Forelimb muscle (tissue), 1 donor: ENCODE measurements at regions not wholly inside any gene's neighbourhood (a gene's known extent, or its start where the extent isn't known, plus 50 kb on each side); places are given as distances from the start of the nearest gene placed in this dataset.

Experiments used
- DNase-seq: peaks from one replicate; pipeline ENCODE4 v3.0.0-alpha.2; 2013; ENCODE audit warnings: low read depth

DNA sequence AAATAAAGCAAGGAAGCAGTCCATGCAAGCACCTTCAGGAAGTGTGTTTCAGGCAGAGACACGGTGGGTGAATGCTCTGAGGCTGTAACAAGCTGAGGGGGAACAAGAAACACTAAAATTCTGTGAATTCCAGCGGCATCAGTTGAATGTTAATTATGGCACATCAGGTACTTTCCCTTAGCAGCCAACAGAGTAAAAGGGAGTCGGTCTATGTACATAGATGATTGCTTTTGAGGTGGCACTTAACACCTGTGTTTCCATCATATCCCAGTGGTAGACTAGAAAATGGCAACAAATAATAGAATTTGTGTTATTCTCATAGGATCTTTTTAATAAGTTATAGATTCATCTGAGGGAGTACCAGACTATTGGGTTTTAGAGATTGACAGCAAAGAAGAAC is 481.0 kb upstream of the KLF6 start:
- no peak for DNase-seq

GRCh38 chr10:4264209-4264865 is 479.3 kb upstream of the KLF6 start:
- no peak for DNase-seq

- DNase-seq, result no peak
Measured at GRCh38 chr10:4263601-4263921, 478.6 kb upstream of the KLF6 start.

- no peak for DNase-seq
Measured at GRCh38 chr10:4262870-4263600, 478.0 kb upstream of the KLF6 start.

DNA sequence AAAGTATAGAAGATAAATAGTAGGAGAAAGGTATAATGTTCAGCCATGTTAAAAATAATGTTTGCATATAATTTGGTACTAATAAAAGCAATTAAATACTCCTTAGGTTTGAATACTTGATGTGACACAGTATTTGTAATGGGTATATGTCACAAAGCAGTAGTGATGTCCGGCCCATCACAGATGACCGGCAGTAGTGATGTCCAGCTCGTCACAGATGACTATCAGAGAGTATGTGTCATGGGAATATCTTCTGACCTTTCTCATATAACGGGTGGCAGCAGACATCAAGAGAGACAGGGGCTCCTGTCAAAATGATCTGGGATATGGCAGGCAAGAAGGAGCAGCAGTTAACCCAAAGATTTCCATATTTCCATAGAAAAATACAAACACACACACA is 477.4 kb upstream of the KLF6 start:
- DNase-seq, result no peak

DNA sequence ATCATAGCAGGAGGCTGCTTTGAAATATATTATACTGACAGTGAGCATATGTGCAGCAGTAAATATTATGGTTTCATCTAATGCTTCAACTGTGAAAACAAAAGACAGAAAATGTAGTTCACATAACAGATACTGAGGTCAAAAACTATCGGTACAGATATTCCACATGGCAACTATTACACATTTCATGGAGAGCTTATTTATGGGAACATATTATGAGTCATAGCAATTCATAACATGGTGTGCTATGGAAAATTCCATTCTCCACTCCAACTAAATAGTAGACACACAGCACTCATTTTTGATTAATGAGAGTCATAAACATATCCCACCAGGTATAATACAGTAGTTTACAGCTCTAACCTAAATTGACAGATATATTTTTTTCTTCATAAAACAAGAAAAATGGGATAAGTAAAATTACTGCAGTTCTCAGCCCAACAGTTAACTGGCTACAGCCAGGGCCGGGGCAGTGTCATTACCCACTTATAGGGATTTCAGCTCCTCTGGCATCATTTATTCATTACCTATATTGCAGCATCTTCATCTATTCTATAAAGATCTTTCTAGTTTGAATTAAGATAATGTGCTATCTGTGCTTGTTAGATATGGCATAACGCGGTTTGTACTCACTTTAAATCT is 475.6 kb upstream of the KLF6 start:
- DNase-seq, result no peak

DNA sequence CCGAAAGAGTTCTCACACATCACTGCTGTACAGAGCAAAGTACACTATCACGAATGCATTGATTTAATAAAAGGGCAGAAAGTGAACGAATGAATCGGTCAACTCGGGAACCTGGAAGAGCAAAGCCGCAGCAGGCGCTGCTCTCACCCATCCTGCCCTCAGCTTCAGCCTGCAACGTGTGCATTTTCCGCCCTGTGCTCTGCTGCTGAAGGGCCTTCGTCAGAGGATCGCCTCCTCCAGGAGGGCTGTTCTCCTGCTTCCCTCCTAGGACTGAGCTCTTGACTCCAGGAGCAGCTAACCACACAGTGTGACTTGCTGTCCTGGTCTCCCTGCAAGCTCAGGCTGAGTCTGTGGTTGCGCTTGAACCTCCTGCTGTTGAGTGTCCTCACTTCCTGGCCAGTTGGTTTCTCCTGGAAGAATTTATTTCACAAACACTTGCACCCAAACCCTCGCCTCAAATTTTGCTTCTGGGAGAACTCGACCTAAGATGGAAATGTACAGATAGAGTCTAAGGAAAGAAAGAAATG is 473.0 kb upstream of the KLF6 start:
- no peak for DNase-seq

DNA sequence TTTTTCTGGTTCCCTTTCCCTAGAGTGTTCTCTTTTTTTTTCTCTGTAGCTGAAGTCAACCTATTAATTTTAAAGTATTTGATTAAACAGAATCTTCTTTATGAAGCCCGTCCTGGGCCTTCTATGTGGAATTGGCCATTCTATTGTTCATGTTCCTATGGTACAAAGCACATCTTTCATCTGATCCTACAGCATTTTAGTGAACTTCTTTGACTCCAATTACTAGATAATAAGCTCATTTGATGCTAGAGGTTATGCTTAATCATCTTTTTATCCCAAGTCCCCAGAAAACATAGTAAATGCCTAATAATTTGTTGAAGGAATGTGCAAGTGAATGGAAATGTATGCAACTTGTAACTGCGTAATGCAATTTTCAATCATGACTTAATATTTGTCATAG is 472.0 kb upstream of the KLF6 start:
- no peak for DNase-seq

- no peak for DNase-seq
Measured at GRCh38 chr10:4255751-4256150, 470.7 kb upstream of the KLF6 start.

DNA sequence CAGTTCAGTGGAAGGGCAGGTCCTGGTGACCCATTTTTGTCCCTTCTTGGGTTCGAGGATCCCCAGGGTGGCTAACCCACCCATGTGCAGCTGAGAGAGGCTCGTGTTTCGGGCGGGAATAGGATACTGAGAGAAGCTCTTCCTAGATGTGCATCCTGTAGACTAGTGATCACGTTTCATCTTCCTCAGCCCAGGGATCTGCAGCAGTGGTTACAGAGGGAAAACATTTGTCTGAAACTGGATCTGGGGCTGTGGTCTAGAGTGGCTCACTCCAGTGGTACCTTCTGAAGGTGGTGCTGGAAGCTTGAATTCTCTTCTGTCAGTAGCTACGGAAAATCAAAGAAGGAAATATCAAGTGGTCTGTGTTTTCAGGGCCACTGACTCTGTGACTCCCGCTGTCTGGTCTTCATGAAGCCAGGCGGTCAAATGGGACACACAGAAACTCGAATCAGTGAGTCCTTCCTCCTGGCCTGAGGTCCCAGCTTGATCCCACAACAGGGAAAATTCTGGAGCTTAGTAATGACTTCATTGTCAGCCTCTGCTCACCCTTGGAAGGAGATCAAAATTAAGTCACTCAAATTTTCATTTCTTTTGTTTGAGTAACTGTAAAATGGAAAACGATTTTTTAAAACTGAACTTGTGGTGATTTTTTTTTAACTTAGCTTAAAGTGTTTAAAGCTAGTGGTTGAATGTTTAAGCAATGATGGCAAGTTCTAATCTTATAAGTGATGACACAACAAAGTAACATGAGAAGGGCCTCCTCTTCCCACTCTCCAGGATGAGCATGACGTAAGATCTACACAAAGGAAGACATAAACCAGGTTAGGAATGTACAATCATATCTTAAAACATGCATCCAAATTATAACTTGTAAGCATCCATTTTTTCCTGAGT is 469.3 kb upstream of the KLF6 start:
- DNase-seq, result no peak

GRCh38 chr10:4252701-4253100 is 467.7 kb upstream of the KLF6 start:
- no peak for DNase-seq

- no peak for DNase-seq
Measured at GRCh38 chr10:4250587-4250887, 465.5 kb upstream of the KLF6 start.

- no peak for DNase-seq
Measured at GRCh38 chr10:4249841-4250586, 465.0 kb upstream of the KLF6 start.

DNA sequence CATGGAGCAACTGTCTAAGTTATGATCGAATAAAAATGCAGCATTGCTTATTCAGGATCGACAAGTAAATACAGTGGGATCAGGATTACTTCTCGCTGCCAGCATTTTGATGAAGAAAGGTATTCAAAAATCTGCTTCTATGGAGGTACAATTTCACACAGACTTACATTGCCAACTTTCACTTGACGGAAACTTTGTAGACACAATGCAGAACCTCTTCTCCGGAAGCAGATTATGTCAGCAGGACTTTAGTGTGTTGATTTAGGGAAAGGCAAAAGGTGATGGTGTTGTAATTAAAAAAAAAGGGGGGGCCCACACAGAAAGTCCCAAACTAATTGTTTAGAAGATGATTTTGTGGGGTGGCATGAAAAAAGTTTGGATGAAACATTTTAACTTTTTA is 462.4 kb upstream of the KLF6 start:
- DNase-seq, result no peak

- DNase-seq, result no peak
Measured at GRCh38 chr10:4246881-4247358, 461.9 kb upstream of the KLF6 start.

DNA sequence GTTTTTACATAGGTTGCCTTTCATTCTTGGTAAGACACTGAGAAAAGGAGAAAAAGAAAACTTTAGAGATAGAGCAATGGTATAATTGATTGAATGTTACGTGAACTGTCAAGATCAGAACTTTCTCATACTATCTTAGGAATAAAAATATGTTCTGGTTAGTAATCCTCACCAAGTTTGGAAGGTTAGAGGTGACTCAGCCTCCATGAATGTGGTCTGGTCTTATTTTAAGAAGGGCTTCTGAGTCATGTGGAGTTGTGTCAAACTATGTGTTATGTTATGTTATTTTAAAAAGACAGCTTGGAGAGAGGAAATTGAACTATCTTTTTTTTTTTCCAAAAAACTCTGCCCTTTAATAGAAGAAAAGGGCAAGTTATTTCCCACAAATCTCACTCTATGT is 458.6 kb upstream of the KLF6 start:
- no peak for DNase-seq

- no peak for DNase-seq
Measured at GRCh38 chr10:4243169-4243568, 458.2 kb upstream of the KLF6 start.

DNA sequence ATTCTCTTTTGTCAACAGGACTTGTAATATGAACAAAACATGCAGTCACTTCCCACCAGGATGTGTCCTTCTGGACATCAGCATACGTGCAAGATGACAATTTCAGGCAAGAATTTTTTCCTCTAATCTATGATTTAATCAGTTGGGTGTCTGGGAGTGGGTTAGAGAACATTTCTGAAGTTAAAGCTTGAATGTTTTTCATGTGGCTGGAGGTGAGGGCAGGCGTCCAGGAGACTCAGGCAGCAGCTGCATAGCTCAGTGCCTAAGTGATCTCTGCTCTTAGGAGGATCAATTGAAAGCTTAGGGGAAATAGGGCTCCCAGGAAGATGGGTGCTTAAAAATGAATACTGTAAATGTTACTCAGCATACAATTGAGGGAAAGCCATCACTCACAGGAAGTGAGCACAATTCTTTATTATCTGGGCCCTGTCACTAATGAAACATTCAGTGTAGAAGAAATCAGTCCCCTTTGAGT is 457.6 kb upstream of the KLF6 start:
- no peak for DNase-seq

GRCh38 chr10:4241724-4242345 is 456.8 kb upstream of the KLF6 start:
- peak; percentile 90 for DNase-seq

DNA sequence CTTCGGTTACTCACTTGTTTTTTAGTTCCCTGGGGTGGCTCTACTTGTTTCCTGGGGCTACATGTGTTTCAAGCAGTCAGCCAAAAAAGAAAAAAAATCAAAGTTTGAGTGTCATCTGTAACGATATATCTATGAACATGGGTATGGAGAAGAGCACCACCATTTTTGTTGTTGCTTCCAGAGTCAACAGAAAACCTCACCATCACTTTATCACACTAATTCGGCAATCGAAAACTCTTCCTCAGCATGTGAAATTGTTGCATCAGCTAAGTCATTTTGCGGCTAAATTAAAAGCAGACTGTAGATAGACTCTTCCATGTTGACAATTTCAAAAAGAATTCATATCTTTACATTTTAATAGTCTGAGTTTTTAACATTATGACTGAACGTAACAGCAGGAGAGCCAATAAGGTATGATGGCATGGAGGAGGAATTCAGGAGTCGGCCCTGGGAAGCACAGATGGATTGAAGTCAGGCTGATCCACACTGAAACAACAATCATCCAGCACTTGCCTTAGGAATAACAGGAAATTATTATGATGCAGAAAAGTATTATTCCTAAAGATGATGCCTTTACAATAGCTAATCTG is 455.7 kb upstream of the KLF6 start:
- no peak for DNase-seq
